ENCODE measurements at regions not wholly inside any gene's neighbourhood (a gene's known extent, or its start where the extent isn't known, plus 50 kb on each side); places are given as distances from the start of the nearest gene placed in this dataset.

GRCh38 chr2:221115944-221116343, 456.2 kb downstream of the EPHA4 start (continued):
- no peak for TF ChIP-seq ZNF532 (CRISPR knock-in tag; IDR thresholded peaks at IDR 0.05; ENCODE audit: borderline replicate concordance)
- TF ChIP-seq ZBTB21 (CRISPR knock-in tag; IDR thresholded peaks at IDR 0.05; ENCODE audit: borderline replicate concordance): no peak
- no peak for TF ChIP-seq HMGXB4 (CRISPR knock-in tag; IDR thresholded peaks at IDR 0.05)

- H3K4me1 Mint-ChIP-seq: peaks cover 6% of the 10 kb centered on the region
These were observed 451.5 kb downstream of the EPHA4 start for GRCh38 chr2:221120643-221121042.

GRCh38 chr2:221123396-221123795, 448.7 kb downstream of the EPHA4 start:
- Mint-ChIP-seq H3K27ac (no peak overlapping the region), H3K27me3 (ENCODE audit: low read depth) (peaks cover 9% of the 10 kb centered on the region), H3K4me3 (no peak overlapping the region), H3K4me1 (peaks cover 6% of the 10 kb centered on the region), H3K9me3 (peaks cover 20% of the 10 kb centered on the region), H3K36me3 (peaks cover 16% of the 10 kb centered on the region)
- ChIA-PET POLR2A (no interaction called here), CTCF (no interaction called here)
- TF ChIP-seq KAT7 (CRISPR knock-in tag; IDR thresholded peaks at IDR 0.05; ENCODE audit: borderline replicate concordance): no peak
- TF ChIP-seq CREB1 (CRISPR knock-in tag; IDR thresholded peaks at IDR 0.05): no peak
- no peak for TF ChIP-seq ELF4 (CRISPR knock-in tag; IDR thresholded peaks at IDR 0.05; ENCODE audit: low read depth)
- TF ChIP-seq ZSCAN18 (CRISPR knock-in tag; IDR thresholded peaks at IDR 0.05): no peak
- TF ChIP-seq EMX1 (CRISPR knock-in tag; IDR thresholded peaks at IDR 0.05): no peak
- no peak for TF ChIP-seq ZNF263 (CRISPR knock-in tag; IDR thresholded peaks at IDR 0.05; ENCODE audit: low read depth)
- no peak for TF ChIP-seq MAX (CRISPR knock-in tag; IDR thresholded peaks at IDR 0.05)
- TF ChIP-seq NFE2L1 (CRISPR knock-in tag; IDR thresholded peaks at IDR 0.05): no peak
- no peak for TF ChIP-seq PRRX2 (CRISPR knock-in tag; IDR thresholded peaks at IDR 0.05)
- TF ChIP-seq USF1 (CRISPR knock-in tag; IDR thresholded peaks at IDR 0.05): no peak
- DNase-seq (ENCODE audit: low spot score): no peak
- no peak for ATAC-seq

More at GRCh38 chr2:221120643-221121042, 451.5 kb downstream of the EPHA4 start:
- Mint-ChIP-seq H3K27me3 (ENCODE audit: low read depth) (no peaks in the 10 kb centered on the region), H3K27ac (no peak overlapping the region), H3K4me3 (no peak overlapping the region), H3K36me3 (no peaks in the 10 kb centered on the region), H3K9me3 (peaks cover 3% of the 10 kb centered on the region; the same call in 1 of the 2 replicates)
- POLR2A ChIA-PET: no interaction called here
- no peak for DNase-seq (ENCODE audit: low spot score)
- ATAC-seq: no peak
- TF ChIP-seq ZBTB21 (CRISPR knock-in tag; IDR thresholded peaks at IDR 0.05; ENCODE audit: borderline replicate concordance): no peak
- CTCF ChIA-PET: no interaction called here

All from WTC11 (cell line).